Prostate gland (tissue), 2 donors: ENCODE measurements at regions not wholly inside any gene's neighbourhood (a gene's known extent, or its start where the extent isn't known, plus 50 kb on each side); places are given as distances from the start of the nearest gene placed in this dataset.

ENCODE experiments used
- CTCF ChIP-seq, 4 experiments: fragments of 200-600 bp in 2 of 4; fragments of 450-650 bp in 2 of 4; sonication (generic) in 2 of 4; IDR thresholded peaks; 1 replicate in 3 of 4; 2 replicates in 1 of 4; pipeline ENCODE4 v1.5.1; 2016 to 2019; ENCODE audit warnings: antibody characterized with exemption in 4 of 4, mild to moderate bottlenecking in 2 of 4, moderate library complexity in 2 of 4
- POLR2A ChIP-seq: fragments of 450-650 bp; IDR thresholded peaks from one replicate; pipeline ENCODE4 v1.6.1; 2016; ENCODE audit warnings: antibody characterized with exemption, mild to moderate bottlenecking

GRCh38 chr3:3553236-3553635 is 246.0 kb upstream of the LRRN1 start:
- no peak for TF ChIP-seq CTCF (IDR thresholded peaks at IDR 0.05)
- TF ChIP-seq POLR2A: no peak
